Panc1 (cell line): ENCODE measurements at regions not wholly inside any gene's neighbourhood (a gene's known extent, or its start where the extent isn't known, plus 50 kb on each side); places are given as distances from the start of the nearest gene placed in this dataset.
A peak's percentile ranks its signal among the peaks of the same experiment; 100 is the strongest.

Source experiments
- ATAC-seq: fragments of 200-7000 bp; cut with Tn5 transposase; 2 replicates; pipeline ENCODE4 v1.9.1; 2020; ENCODE audit warnings: mild to moderate bottlenecking, moderate library complexity
- BruUV-seq: library from RNA; stranded (reverse); fragments of 400-500 nt; replicated peaks from 2 replicates; lab custom pipeline; 2021; lab: Mats Ljungman, UMichigan
- CTCF ChIA-PET: fragments of 300-600 bp; sonication (Branson Sonifier 250); formaldehyde crosslinking; loops from one replicate; lab custom pipeline; 2022; ENCODE audit warnings: antibody characterized with exemption; lab: Charles Lee
- POLR2A ChIA-PET: fragments of 300-600 bp; sonication (Branson Sonifier 250); formaldehyde crosslinking; loops from one replicate; lab custom pipeline; 2022; ENCODE audit warnings: antibody characterized with exemption; lab: Charles Lee
- DNase-seq: peaks from one replicate; pipeline ENCODE4 v3.0.0-alpha.2; 2010; ENCODE audit warnings: low read depth, low spot score
- H3K27ac ChIP-seq: 2 replicates; pipeline ENCODE4 v1.5.1; 2011; ENCODE audit warnings: mild to moderate bottlenecking, low read length, inconsistent platforms
- H3K27me3 ChIP-seq: fragments of 200-500 bp; sonication (Bioruptor generic); 2 replicates; pipeline ENCODE4 v1.6.0; 2014; ENCODE audit warnings: low read length, inconsistent platforms; ENCODE audit not compliant: control insufficient read depth, insufficient read depth
- H3K36me3 ChIP-seq: fragments of 200-500 bp; sonication (Bioruptor generic); 2 replicates; pipeline ENCODE4 v1.5.1; 2014; ENCODE audit warnings: inconsistent platforms, mild to moderate bottlenecking, low read length, moderate library complexity; ENCODE audit not compliant: control insufficient read depth, insufficient read depth
- H3K4me1 ChIP-seq: 2 replicates; pipeline ENCODE4 v1.5.1; 2011; ENCODE audit warnings: inconsistent platforms, mild to moderate bottlenecking, low read length, moderate library complexity; ENCODE audit not compliant: control insufficient read depth, insufficient read depth
- H3K4me3 ChIP-seq, 2 experiments: 2 replicates each; pipeline ENCODE4 v1.5.1; 2011 to 2012; ENCODE audit warnings: low read depth in 2 of 2, low read length in 2 of 2, mild to moderate bottlenecking in 2 of 2, inconsistent platforms in 1 of 2, moderate library complexity in 1 of 2
- H3K9me3 ChIP-seq: fragments of 200-500 bp; sonication (Bioruptor generic); 2 replicates; pipeline ENCODE4 v1.5.1; 2014; ENCODE audit warnings: low read depth, mild to moderate bottlenecking, inconsistent platforms, low read length, moderate library complexity; ENCODE audit not compliant: control insufficient read depth, insufficient read depth
- POLR2AphosphoS5 ChIP-seq: IDR thresholded peaks from 2 replicates; pipeline ENCODE4 v1.6.1; 2012; ENCODE audit warnings: mild to moderate bottlenecking, low read depth, low read length, moderate library complexity
- REST ChIP-seq, 2 experiments: IDR thresholded peaks; 2 replicates each; pipeline ENCODE4 v1.6.1; 2011 to 2012; ENCODE audit warnings: low read depth in 2 of 2, control low read depth in 1 of 2, low read length in 1 of 2, mild to moderate bottlenecking in 1 of 2, moderate library complexity in 1 of 2; ENCODE audit not compliant: insufficient read depth in 1 of 2
- SIN3A ChIP-seq: IDR thresholded peaks from 2 replicates; pipeline ENCODE4 v1.6.1; 2012; ENCODE audit warnings: low read depth, mild to moderate bottlenecking, low read length, moderate library complexity, borderline replicate concordance; ENCODE audit not compliant: insufficient read depth
- TCF7L2 ChIP-seq: IDR thresholded peaks from 2 replicates; pipeline ENCODE4 v1.6.1; 2011; ENCODE audit warnings: mild to moderate bottlenecking, low read depth, low read length, inconsistent platforms
- in situ Hi-C: cut with HindIII; loops from 2 replicates; pipeline ENCODE4 v1.10.0; 2016; ENCODE audit warnings: low sequenced_read_pairs, low pct_unique_long_range_greater_than_20kb
- intact Hi-C: fragments of 100-400 bp; cut with micrococcal nuclease; formaldehyde crosslinking; loops from one replicate; pipeline ENCODE4 v1.10.0; 2022; ENCODE audit not compliant: unreplicated experiment
- TF ChIP-seq, protein P1 (sequence below): fragments of 450-650 bp; IDR thresholded peaks from 2 replicates; pipeline ENCODE4 v1.5.1; 2017; ENCODE audit warnings: mild to moderate bottlenecking

GRCh38 chr14:71754422-71755095 lies 177.7 kb upstream of the RGS6 start:
- Histone ChIP-seq H3K27ac (no peak overlapping the region), H3K4me1 (no peaks in the 10 kb centered on the region), H3K27me3 (no peaks in the 10 kb centered on the region), H3K4me3 (no peak overlapping the region), H3K36me3 (no peaks in the 10 kb centered on the region), H3K9me3 (no peaks in the 10 kb centered on the region)
- DNase-seq (no peak), ATAC-seq (0 out of 2 replicates have a peak, but pooled peaks have one; percentile 46)
- ChIA-PET CTCF (no interaction called here), POLR2A (no interaction called here)
- no peak for TF ChIP-seq REST (IDR thresholded peaks at IDR 0.05; ENCODE audit: insufficient read depth in 1 of 2, low read depth in 2 of 2, low read length in 1 of 2)
- TF ChIP-seq, protein P1, sequence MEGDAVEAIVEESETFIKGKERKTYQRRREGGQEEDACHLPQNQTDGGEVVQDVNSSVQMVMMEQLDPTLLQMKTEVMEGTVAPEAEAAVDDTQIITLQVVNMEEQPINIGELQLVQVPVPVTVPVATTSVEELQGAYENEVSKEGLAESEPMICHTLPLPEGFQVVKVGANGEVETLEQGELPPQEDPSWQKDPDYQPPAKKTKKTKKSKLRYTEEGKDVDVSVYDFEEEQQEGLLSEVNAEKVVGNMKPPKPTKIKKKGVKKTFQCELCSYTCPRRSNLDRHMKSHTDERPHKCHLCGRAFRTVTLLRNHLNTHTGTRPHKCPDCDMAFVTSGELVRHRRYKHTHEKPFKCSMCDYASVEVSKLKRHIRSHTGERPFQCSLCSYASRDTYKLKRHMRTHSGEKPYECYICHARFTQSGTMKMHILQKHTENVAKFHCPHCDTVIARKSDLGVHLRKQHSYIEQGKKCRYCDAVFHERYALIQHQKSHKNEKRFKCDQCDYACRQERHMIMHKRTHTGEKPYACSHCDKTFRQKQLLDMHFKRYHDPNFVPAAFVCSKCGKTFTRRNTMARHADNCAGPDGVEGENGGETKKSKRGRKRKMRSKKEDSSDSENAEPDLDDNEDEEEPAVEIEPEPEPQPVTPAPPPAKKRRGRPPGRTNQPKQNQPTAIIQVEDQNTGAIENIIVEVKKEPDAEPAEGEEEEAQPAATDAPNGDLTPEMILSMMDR: no peak
- no peak for TF ChIP-seq POLR2AphosphoS5
- no peak for TF ChIP-seq SIN3A
- TF ChIP-seq TCF7L2: no peak
- intact Hi-C loops: loop anchor here (10.0 kb wide), 1 partner anchor 430 kb away; the partner anchor contains the start of gene SIPA1L1
- BruUV-seq: no TSS peak
- in situ Hi-C loops: no loop called here

DNA sequence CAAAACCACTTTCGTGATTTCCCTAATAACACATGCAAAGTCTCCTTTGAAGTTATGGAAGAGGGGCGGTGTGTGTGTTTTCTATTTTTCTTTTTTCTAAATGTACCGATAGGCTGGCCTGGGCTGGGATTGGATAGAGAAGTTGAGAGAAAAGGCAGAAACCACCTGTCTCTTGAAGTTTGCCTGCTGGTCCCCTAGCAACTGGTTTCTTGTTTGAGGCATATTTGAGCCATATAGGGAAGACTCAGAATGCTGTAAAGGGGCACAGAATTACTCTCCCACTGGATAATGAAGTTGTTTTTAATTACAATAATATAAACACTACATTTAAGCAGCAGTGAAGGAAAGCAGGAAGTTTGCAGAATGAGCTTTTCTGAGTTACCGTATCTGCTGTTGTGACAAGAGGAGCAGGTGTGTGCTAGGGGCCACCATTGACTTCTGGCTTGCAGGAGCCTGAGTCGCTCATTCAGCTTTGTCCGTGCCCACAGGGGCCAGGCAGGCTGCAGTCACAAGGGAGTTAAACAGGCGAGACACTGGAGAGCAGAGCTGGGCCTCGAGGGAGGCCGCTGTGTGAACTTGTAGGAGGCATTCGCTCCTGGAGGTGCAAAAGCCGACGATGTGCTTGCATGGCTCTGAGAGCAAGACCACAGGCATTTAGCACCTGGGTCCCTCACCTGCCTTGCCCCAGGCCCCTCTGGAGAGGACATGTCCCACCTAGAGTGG lies 173.8 kb upstream of the RGS6 start:
- POLR2A ChIA-PET: no interaction called here
- Histone ChIP-seq H3K9me3 (no peaks in the 10 kb centered on the region), H3K36me3 (no peaks in the 10 kb centered on the region), H3K4me1 (no peaks in the 10 kb centered on the region), H3K27ac (no peak overlapping the region), H3K4me3 (no peak overlapping the region), H3K27me3 (no peaks in the 10 kb centered on the region)
- in situ Hi-C loops (no loop called here), intact Hi-C loops (loop anchor here (10.0 kb wide), 1 partner anchor 434 kb away; the partner anchor contains the start of gene SIPA1L1)
- DNase-seq (no peak), ATAC-seq (no peak)
- TF ChIP-seq REST (IDR thresholded peaks at IDR 0.05; ENCODE audit: insufficient read depth in 1 of 2, low read depth in 2 of 2, low read length in 1 of 2): no peak
- no peak for TF ChIP-seq TCF7L2
- no peak for TF ChIP-seq SIN3A
- TF ChIP-seq, protein P1: no peak
- no peak for TF ChIP-seq POLR2AphosphoS5
- CTCF ChIA-PET: no interaction called here
- BruUV-seq: no TSS peak
